ENCODE measurements at regions not wholly inside any gene's neighbourhood (a gene's known extent, or its start where the extent isn't known, plus 50 kb on each side); places are given as distances from the start of the nearest gene placed in this dataset.
"Not testable (repeated sequence)": the region's sequence is repeated elsewhere in the genome, so short reads cannot be mapped to it uniquely, and the experiment has no call there.

DNA sequence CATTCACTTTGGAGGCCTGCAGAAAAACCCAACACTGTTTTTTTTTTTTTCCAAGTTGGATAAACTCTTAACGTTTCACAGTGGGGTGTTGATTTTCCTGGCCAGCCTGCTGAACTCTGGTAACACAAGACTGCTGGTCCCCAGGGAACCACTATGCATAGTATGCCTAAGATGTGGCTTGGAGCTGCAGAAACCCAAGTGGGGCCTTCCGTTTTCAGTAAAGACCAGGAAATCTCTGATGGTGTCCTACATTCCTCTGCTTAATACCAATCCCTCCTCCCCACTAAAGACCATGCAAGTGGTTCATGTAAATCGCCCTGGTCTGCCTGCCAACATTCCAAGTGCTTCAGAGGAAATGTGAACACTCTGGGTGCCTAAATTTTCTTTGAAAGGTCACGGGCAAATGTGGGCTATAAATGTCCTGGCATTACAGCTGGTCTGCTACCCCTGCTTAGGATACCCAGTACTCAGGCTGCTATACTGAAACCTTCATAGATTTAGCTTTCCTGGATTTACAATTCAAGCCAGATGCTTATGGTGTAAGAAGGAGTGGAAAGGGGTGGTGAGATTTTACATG is 615.4 kb downstream of the MAFB start:
- Mint-ChIP-seq H3K9me3 (peaks cover 2% of the 10 kb centered on the region), H3K27me3 (no peaks in the 10 kb centered on the region), H3K27ac (no peak overlapping the region), H3K36me3 (ENCODE audit: low read depth) (no peaks in the 10 kb centered on the region), H3K4me1 (ENCODE audit: low read depth) (no peaks in the 10 kb centered on the region), H3K4me3 (no peak overlapping the region)
- DNase-seq = no peak

DNA sequence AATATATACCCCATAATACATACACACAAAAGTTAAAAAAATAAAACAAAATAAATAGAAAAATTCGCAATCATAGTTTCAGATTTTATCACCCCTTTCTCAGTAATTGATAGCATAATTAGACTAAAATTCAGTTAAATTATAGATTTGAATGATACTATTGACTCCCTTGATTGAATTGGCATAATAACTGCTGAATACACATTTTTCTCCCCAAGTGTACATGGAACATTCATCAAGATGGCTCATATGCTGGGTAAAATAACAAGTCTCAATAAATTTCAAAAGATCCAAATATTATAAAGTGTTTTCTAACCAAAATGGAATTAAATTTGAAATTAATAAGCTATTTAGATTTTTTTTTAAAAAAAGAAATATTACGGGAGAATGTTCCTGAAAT is 616.1 kb downstream of the MAFB start:
- peaks cover 8% of the 10 kb centered on the region for H3K9me3 Mint-ChIP-seq
- no peaks in the 10 kb centered on the region for H3K27me3 Mint-ChIP-seq
- no peak overlapping the region for H3K27ac Mint-ChIP-seq
- no peaks in the 10 kb centered on the region for H3K4me1 Mint-ChIP-seq (ENCODE audit: low read depth)
- no peak for DNase-seq
- H3K4me3 Mint-ChIP-seq = no peak overlapping the region
- no peaks in the 10 kb centered on the region for H3K36me3 Mint-ChIP-seq (ENCODE audit: low read depth)

DNA sequence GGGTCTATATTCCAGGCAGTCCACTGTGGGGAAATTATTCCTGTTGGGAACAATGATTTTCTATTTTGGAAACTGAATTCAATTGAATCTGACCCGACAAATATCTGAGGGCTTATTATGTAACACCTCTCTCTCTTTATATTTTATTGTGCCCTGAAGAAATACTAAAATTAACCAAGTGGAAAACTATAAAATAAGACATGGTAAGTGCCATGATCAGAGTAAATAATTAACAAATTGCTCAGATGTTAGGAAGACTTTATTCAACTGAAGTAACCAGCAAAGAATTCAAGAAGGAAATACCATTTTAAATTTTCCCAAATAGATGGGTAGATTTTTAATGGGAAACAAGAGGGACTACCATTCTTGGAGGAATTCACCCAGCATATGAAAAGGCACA is 632.9 kb downstream of the MAFB start:
- H3K36me3 Mint-ChIP-seq (ENCODE audit: low read depth) = no peaks in the 10 kb centered on the region
- peaks cover 4% of the 10 kb centered on the region for H3K9me3 Mint-ChIP-seq
- no peak for DNase-seq
- no peak overlapping the region for H3K4me3 Mint-ChIP-seq
- no peaks in the 10 kb centered on the region for H3K4me1 Mint-ChIP-seq (ENCODE audit: low read depth)
- no peak overlapping the region for H3K27ac Mint-ChIP-seq
- H3K27me3 Mint-ChIP-seq = no peaks in the 10 kb centered on the region

DNA sequence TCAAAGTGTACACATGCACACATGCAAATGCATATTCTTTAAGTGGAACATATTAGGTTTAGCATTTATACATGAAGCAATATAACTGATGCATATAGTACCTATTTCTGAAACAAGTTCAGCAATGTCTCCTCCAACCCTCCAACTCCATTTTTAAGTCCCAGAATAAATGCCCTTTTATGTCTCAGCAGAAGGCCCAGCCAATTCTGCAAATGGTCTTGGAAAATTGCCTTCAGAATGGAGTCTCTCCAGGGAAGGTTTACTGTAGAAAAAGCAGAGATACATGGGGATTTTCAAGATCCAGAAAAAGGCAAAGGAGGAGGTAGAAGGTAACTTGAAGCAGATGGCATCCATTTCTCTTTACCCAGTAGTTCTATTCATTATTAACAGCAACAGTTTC is 633.3 kb downstream of the MAFB start:
- no peak overlapping the region for H3K4me3 Mint-ChIP-seq
- no peaks in the 10 kb centered on the region for H3K4me1 Mint-ChIP-seq (ENCODE audit: low read depth)
- H3K9me3 Mint-ChIP-seq = peaks cover 4% of the 10 kb centered on the region
- H3K27ac Mint-ChIP-seq = no peak overlapping the region
- no peaks in the 10 kb centered on the region for H3K27me3 Mint-ChIP-seq
- no peak for DNase-seq
- H3K36me3 Mint-ChIP-seq (ENCODE audit: low read depth) = no peaks in the 10 kb centered on the region

DNA sequence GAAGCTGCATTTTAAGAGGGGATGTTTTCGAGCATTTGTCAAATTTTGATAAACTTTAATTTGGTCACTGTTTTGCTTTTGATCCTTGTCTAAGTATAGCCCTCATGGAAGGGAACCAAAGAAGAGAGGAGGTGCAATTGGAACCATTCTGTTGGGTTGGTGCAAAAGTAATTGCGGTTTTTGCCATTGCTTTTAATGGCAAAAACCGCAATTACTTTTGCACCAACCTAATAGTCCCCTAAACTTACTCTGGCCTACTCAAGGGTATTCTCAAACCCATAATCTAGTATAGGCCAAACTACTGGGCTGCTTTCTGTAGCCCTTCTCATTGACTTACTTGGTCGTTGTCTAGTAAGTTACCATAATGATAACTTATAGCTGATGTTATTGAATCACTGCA is 634.7 kb downstream of the MAFB start:
- no peak overlapping the region for H3K4me3 Mint-ChIP-seq
- H3K9me3 Mint-ChIP-seq = no peaks in the 10 kb centered on the region
- H3K27ac Mint-ChIP-seq = no peak overlapping the region
- no peaks in the 10 kb centered on the region for H3K4me1 Mint-ChIP-seq (ENCODE audit: low read depth)
- H3K36me3 Mint-ChIP-seq (ENCODE audit: low read depth) = no peaks in the 10 kb centered on the region
- no peak for DNase-seq
- no peaks in the 10 kb centered on the region for H3K27me3 Mint-ChIP-seq

DNA sequence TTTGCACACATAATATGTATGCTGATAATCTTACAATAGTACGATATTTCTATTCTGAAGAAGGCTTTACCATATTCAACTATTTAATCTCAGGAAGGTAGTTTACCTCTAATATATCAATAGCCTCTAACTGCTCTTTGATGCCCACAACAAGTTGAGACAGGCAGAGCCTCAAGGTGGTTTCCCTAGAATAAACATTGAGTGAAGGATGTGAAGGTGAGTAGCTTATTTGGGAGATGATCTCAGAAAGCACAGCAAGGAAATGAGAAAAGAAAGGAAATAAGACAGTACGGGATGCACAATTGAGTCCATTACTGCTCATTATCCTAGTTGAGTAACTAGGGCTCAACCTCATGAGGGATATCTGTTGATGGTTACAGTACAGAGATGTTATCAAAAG is 638.4 kb downstream of the MAFB start:
- no peaks in the 10 kb centered on the region for H3K36me3 Mint-ChIP-seq (ENCODE audit: low read depth)
- DNase-seq = no peak
- no peak overlapping the region for H3K4me3 Mint-ChIP-seq
- no peaks in the 10 kb centered on the region for H3K27me3 Mint-ChIP-seq
- H3K27ac Mint-ChIP-seq = no peak overlapping the region
- no peaks in the 10 kb centered on the region for H3K4me1 Mint-ChIP-seq (ENCODE audit: low read depth)
- H3K9me3 Mint-ChIP-seq = no peaks in the 10 kb centered on the region

DNA sequence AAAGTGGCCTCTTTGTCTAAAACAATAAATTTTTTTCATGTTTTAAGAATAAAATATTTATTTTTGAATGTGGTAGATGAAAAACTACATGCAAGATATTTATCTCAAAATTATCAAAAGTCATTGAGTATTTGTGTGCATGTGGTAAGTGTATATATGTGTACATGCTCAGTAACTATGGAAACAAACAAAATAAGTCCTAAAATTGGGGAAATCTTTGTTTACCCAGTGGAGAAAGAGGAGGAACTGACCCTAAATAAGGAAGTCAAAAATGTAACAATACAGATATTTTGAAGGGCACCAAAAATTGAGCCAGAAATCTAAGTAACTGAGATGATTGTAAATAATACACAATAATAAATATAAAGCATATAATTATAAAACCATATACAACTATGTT is 639.2 kb downstream of the MAFB start:
- H3K4me3 Mint-ChIP-seq = no peak overlapping the region
- no peaks in the 10 kb centered on the region for H3K4me1 Mint-ChIP-seq (ENCODE audit: low read depth)
- no peaks in the 10 kb centered on the region for H3K9me3 Mint-ChIP-seq
- H3K27ac Mint-ChIP-seq = no peak overlapping the region
- no peaks in the 10 kb centered on the region for H3K27me3 Mint-ChIP-seq
- no peaks in the 10 kb centered on the region for H3K36me3 Mint-ChIP-seq (ENCODE audit: low read depth)
- no peak for DNase-seq

DNA sequence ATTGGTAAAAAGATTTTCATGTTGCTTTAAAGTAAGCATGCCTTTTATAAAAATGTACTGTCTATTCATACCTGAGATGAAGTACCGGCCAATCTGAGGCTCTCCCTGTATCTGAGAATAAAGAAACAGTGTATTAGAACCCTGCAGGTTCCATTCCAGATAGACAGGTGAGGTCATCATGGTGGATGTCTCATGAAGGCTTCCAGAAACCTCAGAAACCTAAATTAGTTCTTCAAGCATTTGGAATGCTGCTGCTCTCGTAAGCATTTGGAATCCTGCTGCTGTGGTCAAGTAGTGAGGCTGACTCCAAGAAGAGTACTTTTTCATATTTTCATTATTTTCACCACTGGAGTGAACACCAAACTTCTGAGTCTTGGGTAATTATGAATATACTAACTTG is 642.3 kb downstream of the MAFB start:
- Mint-ChIP-seq H3K27me3 (no peaks in the 10 kb centered on the region), H3K9me3 (no peaks in the 10 kb centered on the region), H3K4me1 (ENCODE audit: low read depth) (no peaks in the 10 kb centered on the region), H3K27ac (no peak overlapping the region), H3K36me3 (ENCODE audit: low read depth) (no peaks in the 10 kb centered on the region), H3K4me3 (no peak overlapping the region)
- no peak for DNase-seq

DNA sequence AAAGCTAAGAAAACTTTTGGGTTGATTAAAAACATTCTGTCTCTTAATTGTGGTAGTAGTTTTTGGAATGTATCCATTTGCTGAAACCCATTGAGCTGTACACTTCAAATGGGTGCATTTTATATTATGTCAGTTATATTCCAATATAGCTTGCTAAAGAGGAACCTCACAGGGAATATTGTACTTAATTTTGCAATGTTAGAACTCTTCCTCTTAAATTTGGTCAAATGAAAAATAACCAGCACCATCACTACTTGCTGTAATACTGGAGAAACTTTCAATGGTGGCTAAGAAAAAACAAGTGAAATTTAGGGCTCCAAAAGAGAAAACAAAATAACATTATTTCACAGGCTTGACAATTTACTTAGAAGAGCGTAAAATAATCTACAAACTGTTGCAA is 651.5 kb downstream of the MAFB start:
- no peaks in the 10 kb centered on the region for H3K4me1 Mint-ChIP-seq (ENCODE audit: low read depth)
- H3K36me3 Mint-ChIP-seq (ENCODE audit: low read depth) = no peaks in the 10 kb centered on the region
- DNase-seq = no peak
- H3K9me3 Mint-ChIP-seq = peaks cover 1% of the 10 kb centered on the region
- no peak overlapping the region for H3K4me3 Mint-ChIP-seq
- no peak overlapping the region for H3K27ac Mint-ChIP-seq
- peaks cover 8% of the 10 kb centered on the region for H3K27me3 Mint-ChIP-seq

DNA sequence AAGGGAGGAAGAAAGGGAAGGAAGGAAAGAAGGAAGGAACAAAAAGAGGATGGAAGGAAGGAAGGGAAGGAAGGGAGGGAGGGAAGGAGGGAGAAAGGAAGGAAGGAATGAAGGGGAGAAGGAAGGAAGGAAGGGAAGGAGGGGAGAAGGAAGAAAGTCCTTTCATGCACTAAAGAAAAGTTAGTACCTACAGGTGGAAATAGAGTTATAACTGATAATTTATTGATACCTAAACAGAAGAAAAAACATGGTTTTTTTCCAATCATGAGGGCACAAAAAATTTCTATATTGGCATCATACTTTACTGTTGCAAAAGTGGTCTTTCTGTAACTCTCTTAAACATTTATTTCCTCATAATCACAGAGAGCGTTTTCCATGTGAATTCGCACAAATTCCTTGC is 659.4 kb downstream of the MAFB start:
- Mint-ChIP-seq H3K4me3 (no peak overlapping the region), H3K27ac (no peak overlapping the region), H3K27me3 (peaks cover 9% of the 10 kb centered on the region), H3K9me3 (peaks cover 6% of the 10 kb centered on the region), H3K36me3 (ENCODE audit: low read depth) (no peaks in the 10 kb centered on the region), H3K4me1 (ENCODE audit: low read depth) (no peaks in the 10 kb centered on the region)
- DNase-seq = no peak

DNA sequence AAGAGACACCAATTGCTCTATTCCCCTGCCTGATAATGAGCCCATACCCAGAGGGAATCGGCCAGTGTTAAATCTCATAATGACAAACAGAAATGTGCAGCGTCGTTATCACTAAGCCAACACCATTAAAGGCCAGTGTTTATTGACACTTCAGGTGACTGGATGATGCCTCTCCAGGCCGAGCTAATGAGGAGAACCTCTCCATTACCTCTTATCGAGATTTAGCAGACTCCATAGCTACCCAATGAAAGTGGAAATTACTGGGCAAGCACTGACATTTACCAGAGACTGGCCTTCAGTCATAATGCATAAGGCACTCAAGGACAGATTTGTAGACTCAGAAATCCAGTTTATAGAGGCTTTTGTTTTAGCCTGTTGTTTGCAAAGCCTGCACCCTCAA is 669.5 kb downstream of the MAFB start:
- Mint-ChIP-seq H3K9me3 (peaks cover 2% of the 10 kb centered on the region), H3K36me3 (ENCODE audit: low read depth) (no peaks in the 10 kb centered on the region), H3K4me3 (no peak overlapping the region), H3K27ac (no peak overlapping the region), H3K4me1 (ENCODE audit: low read depth) (no peaks in the 10 kb centered on the region), H3K27me3 (no peaks in the 10 kb centered on the region)
- DNase-seq = no peak

DNA sequence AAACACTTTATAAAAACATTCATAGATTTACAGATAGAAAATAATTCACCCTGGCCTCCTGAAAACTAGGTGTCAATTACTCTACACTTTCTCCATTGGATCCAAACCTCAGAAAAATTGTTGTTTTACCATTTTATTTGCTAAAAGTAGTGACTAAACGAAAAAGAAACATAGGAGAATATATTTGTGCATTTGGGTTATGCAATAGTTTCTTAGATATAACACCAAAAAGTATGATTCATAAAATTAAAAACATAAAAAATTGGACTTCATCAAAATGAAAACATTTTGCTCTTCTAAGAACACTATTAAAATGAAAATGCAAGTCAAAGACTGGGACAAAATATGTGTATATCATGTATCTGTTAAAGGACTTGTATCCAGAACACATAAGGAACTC is 671.3 kb downstream of the MAFB start:
- Mint-ChIP-seq H3K36me3 (ENCODE audit: low read depth) (no peaks in the 10 kb centered on the region), H3K4me3 (no peak overlapping the region), H3K27ac (no peak overlapping the region), H3K27me3 (no peaks in the 10 kb centered on the region), H3K4me1 (ENCODE audit: low read depth) (no peaks in the 10 kb centered on the region), H3K9me3 (peaks cover 2% of the 10 kb centered on the region)
- DNase-seq = no peak

DNA sequence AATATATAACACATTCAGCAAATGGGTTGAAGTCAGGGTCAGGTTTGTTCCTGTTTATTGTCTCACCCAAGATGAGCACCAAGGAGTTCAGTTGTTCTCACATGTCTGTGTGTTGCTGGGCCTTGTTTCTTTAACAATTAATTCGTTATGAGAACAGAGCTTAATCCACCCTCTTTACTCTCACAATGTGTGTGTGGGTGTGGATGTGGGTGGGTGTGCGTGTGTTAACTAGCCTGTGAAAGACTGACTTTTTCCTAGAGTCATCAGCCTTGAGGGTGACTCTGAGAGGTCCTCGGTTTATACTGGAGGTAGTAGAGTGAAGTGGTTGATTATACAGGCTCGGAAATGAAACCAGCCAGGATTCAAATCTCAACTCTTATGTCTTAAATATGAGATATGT is 672.1 kb downstream of the MAFB start:
- no peaks in the 10 kb centered on the region for H3K36me3 Mint-ChIP-seq (ENCODE audit: low read depth)
- peaks cover 2% of the 10 kb centered on the region for H3K9me3 Mint-ChIP-seq
- DNase-seq = no peak

DNA sequence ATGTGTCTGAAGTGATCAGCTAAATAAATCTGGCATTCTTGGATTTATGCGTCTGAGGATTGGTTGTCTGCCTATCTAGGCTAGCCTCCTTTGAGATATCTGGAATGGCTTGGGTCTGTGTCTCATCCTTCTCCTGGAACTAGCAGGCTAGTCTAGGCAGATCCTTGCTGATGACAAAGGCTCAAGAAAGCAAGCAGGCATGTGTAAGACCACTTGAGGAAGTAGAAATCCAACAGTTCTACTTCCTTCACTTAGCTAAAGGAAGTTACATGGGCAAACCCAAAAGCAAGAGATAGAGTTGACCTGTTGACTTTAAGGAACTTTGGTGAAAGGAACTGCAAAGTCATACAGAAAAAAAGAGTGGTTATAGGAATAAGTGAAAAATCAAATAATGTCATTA is 672.6 kb downstream of the MAFB start:
- Mint-ChIP-seq H3K4me1 (ENCODE audit: low read depth) (no peaks in the 10 kb centered on the region), H3K27ac (no peak overlapping the region), H3K4me3 (no peak overlapping the region), H3K9me3 (peaks cover 2% of the 10 kb centered on the region), H3K36me3 (ENCODE audit: low read depth) (no peaks in the 10 kb centered on the region), H3K27me3 (no peaks in the 10 kb centered on the region)
- no peak for DNase-seq

More for the DNA sequence above, 672.1 kb downstream of the MAFB start:
- H3K27me3 Mint-ChIP-seq = no peaks in the 10 kb centered on the region
- no peak overlapping the region for H3K4me3 Mint-ChIP-seq
- H3K4me1 Mint-ChIP-seq (ENCODE audit: low read depth) = no peaks in the 10 kb centered on the region
- no peak overlapping the region for H3K27ac Mint-ChIP-seq

DNA sequence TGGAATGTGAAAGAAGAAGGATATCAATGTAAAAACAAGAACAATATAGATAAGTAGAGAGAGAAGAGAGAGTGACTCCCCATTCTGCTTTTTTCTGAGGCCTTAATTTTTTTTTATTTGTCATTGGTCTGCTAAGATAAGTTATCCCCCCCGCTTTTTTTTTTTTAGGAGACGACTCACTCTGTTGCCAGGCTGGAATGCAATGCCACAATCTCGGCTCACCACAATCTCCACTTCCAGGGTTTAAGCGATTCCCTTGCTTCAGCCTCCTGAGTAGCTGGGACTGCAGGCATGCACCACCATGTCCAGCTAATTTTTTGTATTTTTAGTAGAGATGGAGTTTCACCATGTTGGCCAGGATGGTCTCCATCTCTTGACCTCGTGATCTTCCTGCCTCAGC is 677.0 kb downstream of the MAFB start:
- not testable (repeated sequence) for DNase-seq; H3K4me1 Mint-ChIP-seq (ENCODE audit: low read depth); H3K4me3 Mint-ChIP-seq; H3K36me3 Mint-ChIP-seq (ENCODE audit: low read depth); H3K27me3 Mint-ChIP-seq; H3K27ac Mint-ChIP-seq; H3K9me3 Mint-ChIP-seq

DNA sequence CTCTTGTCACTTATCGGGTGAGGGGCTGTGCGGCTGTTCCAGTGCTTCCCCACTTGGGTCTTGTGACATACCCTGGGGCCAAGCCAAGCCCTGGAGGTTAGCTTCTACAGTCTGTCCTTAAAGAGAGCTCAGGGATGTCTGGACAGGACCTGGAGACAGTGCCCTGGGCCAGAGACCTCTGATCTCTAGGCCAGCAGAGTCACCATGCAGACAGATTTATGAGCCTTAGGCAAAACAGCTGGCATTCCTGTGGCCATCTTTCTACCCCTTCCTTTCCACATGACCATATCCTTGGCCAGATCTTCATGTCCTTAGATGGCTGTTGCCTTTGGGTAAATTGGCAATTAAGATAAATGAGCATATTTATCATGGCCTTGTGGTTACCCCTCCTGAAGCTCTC is 678.6 kb downstream of the MAFB start:
- no peak overlapping the region for H3K4me3 Mint-ChIP-seq
- H3K9me3 Mint-ChIP-seq = no peaks in the 10 kb centered on the region
- H3K27me3 Mint-ChIP-seq = no peaks in the 10 kb centered on the region
- H3K36me3 Mint-ChIP-seq (ENCODE audit: low read depth) = no peaks in the 10 kb centered on the region
- no peaks in the 10 kb centered on the region for H3K4me1 Mint-ChIP-seq (ENCODE audit: low read depth)
- no peak overlapping the region for H3K27ac Mint-ChIP-seq
- DNase-seq = no peak
